ENCODE measurements at regions not wholly inside any gene's neighbourhood (a gene's known extent, or its start where the extent isn't known, plus 50 kb on each side); places are given as distances from the start of the nearest gene placed in this dataset.

DNA sequence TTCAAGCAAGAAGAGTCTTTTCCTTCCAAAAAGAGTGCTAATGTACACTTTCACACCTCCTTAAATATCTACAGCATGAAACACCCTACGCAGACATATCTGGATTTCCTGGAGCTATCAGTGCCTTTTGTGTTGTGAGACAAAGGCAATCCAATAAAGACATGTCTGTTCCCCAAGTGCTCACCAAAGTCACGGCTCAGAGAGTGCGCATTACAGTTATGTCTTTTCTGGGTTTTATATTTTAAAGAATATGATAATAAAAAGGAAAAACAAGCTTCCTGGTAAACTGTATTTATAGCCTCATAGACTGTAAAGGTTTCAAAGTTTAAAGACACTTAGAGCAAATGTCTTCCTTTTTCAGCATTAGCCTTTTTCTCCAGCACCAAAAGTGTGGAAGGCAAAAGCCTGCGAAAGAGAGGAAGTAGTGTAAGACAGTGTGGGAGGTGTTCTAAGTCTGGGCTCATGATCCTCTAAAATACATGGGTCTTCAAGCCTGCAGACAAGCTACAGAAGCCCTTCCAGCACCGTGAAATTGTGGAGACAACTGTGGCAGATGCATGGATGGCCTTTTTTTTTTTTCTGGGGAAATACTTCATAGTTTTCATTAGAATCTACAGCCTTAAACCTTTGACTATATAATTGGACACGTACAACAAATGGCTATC is 135.0 kb upstream of the SLC35B3 start:
- DNase-seq (ENCODE audit: low read depth, low spot score) (no peak), FAIRE-seq (no peak)
- intact Hi-C loops (cut with micrococcal nuclease), result no loop called here
- dilution Hi-C loops (cut with MboI; ENCODE audit: extremely low pct_ligation_motif_present, low sequenced_read_pairs), result no loop called here
- H3K9ac ChIP-seq (replicated peaks; ENCODE audit: extremely low read depth, insufficient read depth, low read length), result no peak overlapping the region
- H3K27ac ChIP-seq (ENCODE audit: insufficient read depth, low read depth, low read length), result no peak overlapping the region
- no peak for TF ChIP-seq FOS (IDR thresholded peaks at IDR 0.05; ENCODE audit: borderline replicate concordance, insufficient read depth, low read length)
- TF ChIP-seq JUN (IDR thresholded peaks at IDR 0.05; ENCODE audit: borderline replicate concordance, insufficient read depth, insufficient read length, low read depth), result no peak
- TF ChIP-seq, protein P1, sequence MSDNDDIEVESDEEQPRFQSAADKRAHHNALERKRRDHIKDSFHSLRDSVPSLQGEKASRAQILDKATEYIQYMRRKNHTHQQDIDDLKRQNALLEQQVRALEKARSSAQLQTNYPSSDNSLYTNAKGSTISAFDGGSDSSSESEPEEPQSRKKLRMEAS (IDR thresholded peaks at IDR 0.05; ENCODE audit: insufficient read depth, insufficient read length), result no peak
- TF ChIP-seq POLR2A (IDR thresholded peaks at IDR 0.05; ENCODE audit: low read depth, low read length), result no peak
- TF ChIP-seq MYC (IDR thresholded peaks at IDR 0.05; ENCODE audit: low read depth, low read length), result no peak
- no peak for TF ChIP-seq EZH2 (IDR thresholded peaks at IDR 0.05; ENCODE audit: borderline replicate concordance, low read depth, low read length, severe bottlenecking)
- TF ChIP-seq GATA2 (IDR thresholded peaks at IDR 0.05; ENCODE audit: insufficient read depth, insufficient read length, low read depth, low read length), result no peak
- TF ChIP-seq POLR2AphosphoS5 (IDR thresholded peaks at IDR 0.05; ENCODE audit: insufficient read depth, low read depth, low read length), result no peak
- TF ChIP-seq, protein P2, sequence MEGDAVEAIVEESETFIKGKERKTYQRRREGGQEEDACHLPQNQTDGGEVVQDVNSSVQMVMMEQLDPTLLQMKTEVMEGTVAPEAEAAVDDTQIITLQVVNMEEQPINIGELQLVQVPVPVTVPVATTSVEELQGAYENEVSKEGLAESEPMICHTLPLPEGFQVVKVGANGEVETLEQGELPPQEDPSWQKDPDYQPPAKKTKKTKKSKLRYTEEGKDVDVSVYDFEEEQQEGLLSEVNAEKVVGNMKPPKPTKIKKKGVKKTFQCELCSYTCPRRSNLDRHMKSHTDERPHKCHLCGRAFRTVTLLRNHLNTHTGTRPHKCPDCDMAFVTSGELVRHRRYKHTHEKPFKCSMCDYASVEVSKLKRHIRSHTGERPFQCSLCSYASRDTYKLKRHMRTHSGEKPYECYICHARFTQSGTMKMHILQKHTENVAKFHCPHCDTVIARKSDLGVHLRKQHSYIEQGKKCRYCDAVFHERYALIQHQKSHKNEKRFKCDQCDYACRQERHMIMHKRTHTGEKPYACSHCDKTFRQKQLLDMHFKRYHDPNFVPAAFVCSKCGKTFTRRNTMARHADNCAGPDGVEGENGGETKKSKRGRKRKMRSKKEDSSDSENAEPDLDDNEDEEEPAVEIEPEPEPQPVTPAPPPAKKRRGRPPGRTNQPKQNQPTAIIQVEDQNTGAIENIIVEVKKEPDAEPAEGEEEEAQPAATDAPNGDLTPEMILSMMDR (IDR thresholded peaks at IDR 0.05; ENCODE audit: extremely low read depth in 1 of 2, insufficient read depth in 1 of 2, low read depth in 1 of 2, low read length in 2 of 2), result no peak
- H3K9me1 ChIP-seq (replicated peaks; ENCODE audit: control insufficient read depth, extremely low read depth, insufficient read depth, low read length), result no peaks in the 10 kb centered on the region
- H3K79me2 ChIP-seq (ENCODE audit: control insufficient read depth, insufficient read depth, low read length), result no peaks in the 10 kb centered on the region
- H3K27me3 ChIP-seq (ENCODE audit: control insufficient read depth in 2 of 2, insufficient read depth in 2 of 2, low read length in 2 of 2), result no peaks in the 10 kb centered on the region
- CTCF ChIA-PET, result no interaction called here
- no peak overlapping the region for H3K4me3 ChIP-seq (replicated peaks in 1 of 3; ENCODE audit: insufficient read depth in 1 of 3, low read depth in 1 of 3, low read length in 3 of 3)
- no peaks in the 10 kb centered on the region for H3K36me3 ChIP-seq (ENCODE audit: control insufficient read depth in 2 of 2, extremely low read depth in 1 of 2, insufficient read depth in 2 of 2, low read length in 2 of 2)
- no peak overlapping the region for H2AFZ ChIP-seq (ENCODE audit: low read depth, low read length)
- H3K9me3 ChIP-seq (replicated peaks; ENCODE audit: control insufficient read depth, insufficient read depth, low read length), result no peaks in the 10 kb centered on the region
- no TSS peak for BruUV-seq (replicated peaks)
- no peaks in the 10 kb centered on the region for H3K4me1 ChIP-seq (ENCODE audit: control insufficient read depth, extremely low read depth, insufficient read depth, low read length)
- POLR2A ChIA-PET, result no interaction called here
- no peak overlapping the region for H3K4me2 ChIP-seq (ENCODE audit: insufficient read depth, low read length)
- no peaks in the 10 kb centered on the region for H4K20me1 ChIP-seq (replicated peaks; ENCODE audit: control insufficient read depth, extremely low read depth, insufficient read depth, low read length)
